ENCODE measurements at regions not wholly inside any gene's neighbourhood (a gene's known extent, or its start where the extent isn't known, plus 50 kb on each side); places are given as distances from the start of the nearest gene placed in this dataset.

DNA sequence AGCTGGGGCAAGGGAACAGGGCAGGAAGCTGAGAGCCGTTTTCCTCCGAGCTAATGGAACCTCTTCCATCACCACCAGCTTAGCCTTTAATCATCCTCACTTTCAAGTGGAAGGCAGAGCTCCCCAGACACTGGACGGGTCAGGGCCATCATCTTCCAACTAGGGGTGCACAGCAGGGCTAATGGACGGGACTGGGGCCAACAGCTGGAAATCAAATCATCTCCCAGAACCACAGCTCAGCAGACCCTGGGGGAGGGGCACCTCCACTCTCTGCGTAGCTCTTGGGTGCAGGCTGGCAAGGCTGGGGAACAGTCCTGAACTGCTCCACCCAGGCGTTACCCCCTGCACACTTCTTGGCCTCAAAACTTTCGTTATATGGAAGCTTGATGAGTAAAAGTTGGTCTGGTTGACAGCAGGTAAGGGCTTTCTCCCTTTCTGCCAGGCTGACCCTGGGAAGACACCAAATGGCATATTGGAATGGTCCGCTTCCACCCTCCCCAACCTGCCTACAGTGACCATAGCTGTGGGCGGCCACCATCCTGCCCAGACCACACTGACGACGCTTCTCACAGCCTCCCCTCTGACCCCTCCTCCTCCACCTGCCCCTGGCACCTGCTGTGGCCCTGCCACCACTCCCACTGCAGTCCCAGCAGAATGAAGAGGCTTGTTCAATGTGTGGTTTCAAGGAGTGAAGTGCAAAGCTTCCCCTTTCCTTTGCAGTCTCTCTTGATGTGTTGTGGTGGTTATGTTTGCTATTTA lies 51.7 kb upstream of the RET start:
- Mint-ChIP-seq H3K36me3 (ENCODE audit: low read depth) (peaks cover 2% of the 10 kb centered on the region; the same call in 2 of the 3 replicates), H3K4me3 (no peak overlapping the region), H3K27me3 (ENCODE audit: insufficient read depth, low read depth, poor library complexity) (peaks cover 41% of the 10 kb centered on the region), H3K27ac (no peak overlapping the region), H3K4me1 (peaks cover 30% of the 10 kb centered on the region), H3K9me3 (peaks cover 6% of the 10 kb centered on the region; the same call in 2 of the 3 replicates)
- DNase-seq (ENCODE audit: low spot score) (no peak), ATAC-seq (no peak)
- TF ChIP-seq EZH2phosphoT487 (IDR thresholded peaks at IDR 0.05; ENCODE audit: unreplicated experiment): no peak
- no peak for TF ChIP-seq JUNB (IDR thresholded peaks at IDR 0.05; ENCODE audit: unreplicated experiment)
- TF ChIP-seq, protein P1, sequence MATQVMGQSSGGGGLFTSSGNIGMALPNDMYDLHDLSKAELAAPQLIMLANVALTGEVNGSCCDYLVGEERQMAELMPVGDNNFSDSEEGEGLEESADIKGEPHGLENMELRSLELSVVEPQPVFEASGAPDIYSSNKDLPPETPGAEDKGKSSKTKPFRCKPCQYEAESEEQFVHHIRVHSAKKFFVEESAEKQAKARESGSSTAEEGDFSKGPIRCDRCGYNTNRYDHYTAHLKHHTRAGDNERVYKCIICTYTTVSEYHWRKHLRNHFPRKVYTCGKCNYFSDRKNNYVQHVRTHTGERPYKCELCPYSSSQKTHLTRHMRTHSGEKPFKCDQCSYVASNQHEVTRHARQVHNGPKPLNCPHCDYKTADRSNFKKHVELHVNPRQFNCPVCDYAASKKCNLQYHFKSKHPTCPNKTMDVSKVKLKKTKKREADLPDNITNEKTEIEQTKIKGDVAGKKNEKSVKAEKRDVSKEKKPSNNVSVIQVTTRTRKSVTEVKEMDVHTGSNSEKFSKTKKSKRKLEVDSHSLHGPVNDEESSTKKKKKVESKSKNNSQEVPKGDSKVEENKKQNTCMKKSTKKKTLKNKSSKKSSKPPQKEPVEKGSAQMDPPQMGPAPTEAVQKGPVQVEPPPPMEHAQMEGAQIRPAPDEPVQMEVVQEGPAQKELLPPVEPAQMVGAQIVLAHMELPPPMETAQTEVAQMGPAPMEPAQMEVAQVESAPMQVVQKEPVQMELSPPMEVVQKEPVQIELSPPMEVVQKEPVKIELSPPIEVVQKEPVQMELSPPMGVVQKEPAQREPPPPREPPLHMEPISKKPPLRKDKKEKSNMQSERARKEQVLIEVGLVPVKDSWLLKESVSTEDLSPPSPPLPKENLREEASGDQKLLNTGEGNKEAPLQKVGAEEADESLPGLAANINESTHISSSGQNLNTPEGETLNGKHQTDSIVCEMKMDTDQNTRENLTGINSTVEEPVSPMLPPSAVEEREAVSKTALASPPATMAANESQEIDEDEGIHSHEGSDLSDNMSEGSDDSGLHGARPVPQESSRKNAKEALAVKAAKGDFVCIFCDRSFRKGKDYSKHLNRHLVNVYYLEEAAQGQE (IDR thresholded peaks at IDR 0.05; ENCODE audit: unreplicated experiment): no peak
- TF ChIP-seq NANOG (IDR thresholded peaks at IDR 0.05; ENCODE audit: borderline replicate concordance): no peak
- TF ChIP-seq, protein P2, sequence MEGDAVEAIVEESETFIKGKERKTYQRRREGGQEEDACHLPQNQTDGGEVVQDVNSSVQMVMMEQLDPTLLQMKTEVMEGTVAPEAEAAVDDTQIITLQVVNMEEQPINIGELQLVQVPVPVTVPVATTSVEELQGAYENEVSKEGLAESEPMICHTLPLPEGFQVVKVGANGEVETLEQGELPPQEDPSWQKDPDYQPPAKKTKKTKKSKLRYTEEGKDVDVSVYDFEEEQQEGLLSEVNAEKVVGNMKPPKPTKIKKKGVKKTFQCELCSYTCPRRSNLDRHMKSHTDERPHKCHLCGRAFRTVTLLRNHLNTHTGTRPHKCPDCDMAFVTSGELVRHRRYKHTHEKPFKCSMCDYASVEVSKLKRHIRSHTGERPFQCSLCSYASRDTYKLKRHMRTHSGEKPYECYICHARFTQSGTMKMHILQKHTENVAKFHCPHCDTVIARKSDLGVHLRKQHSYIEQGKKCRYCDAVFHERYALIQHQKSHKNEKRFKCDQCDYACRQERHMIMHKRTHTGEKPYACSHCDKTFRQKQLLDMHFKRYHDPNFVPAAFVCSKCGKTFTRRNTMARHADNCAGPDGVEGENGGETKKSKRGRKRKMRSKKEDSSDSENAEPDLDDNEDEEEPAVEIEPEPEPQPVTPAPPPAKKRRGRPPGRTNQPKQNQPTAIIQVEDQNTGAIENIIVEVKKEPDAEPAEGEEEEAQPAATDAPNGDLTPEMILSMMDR (conservative IDR thresholded peaks at IDR 0.05; ENCODE audit: low read depth in 2 of 2): no peak
- TF ChIP-seq ZNF331 (CRISPR knock-in tag; IDR thresholded peaks at IDR 0.05; ENCODE audit: low read depth): no peak
- no peak for TF ChIP-seq POLR2AphosphoS5 (IDR thresholded peaks at IDR 0.05; ENCODE audit: low read depth)
- TF ChIP-seq, protein P3, sequence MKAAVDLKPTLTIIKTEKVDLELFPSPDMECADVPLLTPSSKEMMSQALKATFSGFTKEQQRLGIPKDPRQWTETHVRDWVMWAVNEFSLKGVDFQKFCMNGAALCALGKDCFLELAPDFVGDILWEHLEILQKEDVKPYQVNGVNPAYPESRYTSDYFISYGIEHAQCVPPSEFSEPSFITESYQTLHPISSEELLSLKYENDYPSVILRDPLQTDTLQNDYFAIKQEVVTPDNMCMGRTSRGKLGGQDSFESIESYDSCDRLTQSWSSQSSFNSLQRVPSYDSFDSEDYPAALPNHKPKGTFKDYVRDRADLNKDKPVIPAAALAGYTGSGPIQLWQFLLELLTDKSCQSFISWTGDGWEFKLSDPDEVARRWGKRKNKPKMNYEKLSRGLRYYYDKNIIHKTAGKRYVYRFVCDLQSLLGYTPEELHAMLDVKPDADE (IDR thresholded peaks at IDR 0.05): no peak
- TF ChIP-seq CREB1 (CRISPR knock-in tag; IDR thresholded peaks at IDR 0.05; ENCODE audit: low read depth): no peak
- TF ChIP-seq STAT1 (IDR thresholded peaks at IDR 0.05; ENCODE audit: unreplicated experiment): no peak
- H3K4me3 ChIP-seq: no peak overlapping the region
- peaks cover 9% of the 10 kb centered on the region for H3K9me2 ChIP-seq (ENCODE audit: insufficient read depth)
- no peaks in the 10 kb centered on the region for H3K79me2 ChIP-seq (replicated peaks; ENCODE audit: insufficient read depth)
- H3K4me1 ChIP-seq (ENCODE audit: insufficient read depth): peaks cover 20% of the 10 kb centered on the region
- no peaks in the 10 kb centered on the region for H4K20me1 ChIP-seq (replicated peaks; ENCODE audit: insufficient read depth)
- H2AFZ ChIP-seq: no peak overlapping the region
- no peak overlapping the region for H3K4me2 ChIP-seq
- no peaks in the 10 kb centered on the region for H3K36me3 ChIP-seq (ENCODE audit: insufficient read depth)
- H3K27ac ChIP-seq (ENCODE audit: low read depth): no peak overlapping the region
- no peaks in the 10 kb centered on the region for H3F3A ChIP-seq (replicated peaks; ENCODE audit: low read depth)
- H3K27me3 ChIP-seq (ENCODE audit: insufficient read depth): peaks cover 32% of the 10 kb centered on the region
